CD14-positive monocyte (primary cell): ENCODE measurements at regions not wholly inside any gene's neighbourhood (a gene's known extent, or its start where the extent isn't known, plus 50 kb on each side); places are given as distances from the start of the nearest gene placed in this dataset.

Experiments used
- DNase-seq, 3 donors: peaks; one replicate each; pipeline ENCODE4 v3.0.0-alpha.2; 2011 to 2022
- H2AFZ ChIP-seq: 2 replicates; pipeline ENCODE4 v1.6.0; 2012; ENCODE audit warnings: mild to moderate bottlenecking, low read depth, low read length, inconsistent platforms; ENCODE audit not compliant: insufficient read depth, poor library complexity, severe bottlenecking
- H3K27ac ChIP-seq, 2 donors: 1 replicate in 1 of 2; 2 replicates in 1 of 2; pipeline ENCODE4 v1.5.1; 2012 to 2013; ENCODE audit warnings: low read length in 2 of 2, control low read depth in 1 of 2, inconsistent platforms in 1 of 2, low read depth in 1 of 2, mild to moderate bottlenecking in 1 of 2
- H3K27me3 ChIP-seq, 2 donors: one replicate each; pipeline versions ENCODE4 v1.6.0 to v1.6.1; 2011 to 2013; ENCODE audit warnings: low read length in 2 of 2; ENCODE audit not compliant: control insufficient read depth in 2 of 2, insufficient read depth in 2 of 2
- H3K36me3 ChIP-seq, 2 donors: replicated peaks in 1 of 2; 1 replicate in 1 of 2; 2 replicates in 1 of 2; pipeline versions ENCODE4 v1.5.1 to v1.6.1; 2012 to 2013; ENCODE audit warnings: low read length in 2 of 2, control low read depth in 1 of 2, inconsistent platforms in 1 of 2, mild to moderate bottlenecking in 1 of 2; ENCODE audit not compliant: insufficient read depth in 2 of 2, control insufficient read depth in 1 of 2
- H3K4me1 ChIP-seq, 2 donors: 1 replicate in 1 of 2; 2 replicates in 1 of 2; pipeline versions ENCODE4 v1.5.1 to v1.6.1; 2012 to 2013; ENCODE audit warnings: low read length in 2 of 2, control low read depth in 1 of 2, inconsistent platforms in 1 of 2, mild to moderate bottlenecking in 1 of 2, moderate library complexity in 1 of 2; ENCODE audit not compliant: insufficient read depth in 2 of 2, control insufficient read depth in 1 of 2
- H3K4me2 ChIP-seq: replicated peaks from 2 replicates; pipeline ENCODE3; 2012; ENCODE audit warnings: low read length, moderate library complexity, mild to moderate bottlenecking; ENCODE audit not compliant: poor library complexity, severe bottlenecking; ENCODE audit errors: extremely low read depth
- H3K4me3 ChIP-seq, 3 experiments: fragments of 200-600 bp in 1 of 3; sonication (generic) in 1 of 3; replicated peaks in 1 of 3; 1 replicate in 2 of 3; 2 replicates in 1 of 3; pipeline ENCODE4 v1.5.1; 2011 to 2013; ENCODE audit warnings: low read length in 3 of 3, mild to moderate bottlenecking in 3 of 3, control low read depth in 2 of 3, low read depth in 2 of 3, inconsistent platforms in 1 of 3, moderate library complexity in 1 of 3
- H3K79me2 ChIP-seq: 2 replicates; pipeline ENCODE4 v1.6.0; 2012; ENCODE audit warnings: mild to moderate bottlenecking, control low read depth, inconsistent platforms, low read length, moderate library complexity; ENCODE audit not compliant: insufficient read depth
- H3K9ac ChIP-seq: 2 replicates; pipeline ENCODE4 v1.6.0; 2017; ENCODE audit warnings: low read length, mild to moderate bottlenecking; ENCODE audit not compliant: insufficient read depth, poor library complexity, severe bottlenecking
- H3K9me3 ChIP-seq, 2 donors: replicated peaks in 1 of 2; 1 replicate in 1 of 2; 2 replicates in 1 of 2; pipeline versions ENCODE4 v1.5.1 to v1.6.1; 2012 to 2013; ENCODE audit warnings: low read length in 2 of 2, control low read depth in 1 of 2; ENCODE audit not compliant: control insufficient read depth in 1 of 2, insufficient read depth in 1 of 2
- H4K20me1 ChIP-seq: 2 replicates; pipeline ENCODE4 v1.6.0; 2012; ENCODE audit warnings: mild to moderate bottlenecking, low read length, control low read depth, moderate library complexity; ENCODE audit not compliant: insufficient read depth
- H3K27ac Mint-ChIP-seq, 7 donors: one replicate each; pipeline ENCODE4 v1.8.0; 2020; ENCODE audit warnings: mild to moderate bottlenecking in 7 of 7, mixed read lengths in 7 of 7, moderate library complexity in 6 of 7, inconsistent platforms in 2 of 7
- H3K27me3 Mint-ChIP-seq, 3 donors: one replicate each; pipeline ENCODE4 v1.8.0; 2021 to 2022; ENCODE audit warnings: low read depth in 3 of 3, mild to moderate bottlenecking in 3 of 3, mixed read lengths in 3 of 3, moderate library complexity in 3 of 3, inconsistent platforms in 1 of 3
- H3K36me3 Mint-ChIP-seq, 2 donors: one replicate each; pipeline ENCODE4 v1.8.0; 2020; ENCODE audit warnings: mixed read lengths in 2 of 2, inconsistent platforms in 1 of 2, mild to moderate bottlenecking in 1 of 2
- H3K4me1 Mint-ChIP-seq: one replicate; pipeline ENCODE4 v1.8.0; 2020; ENCODE audit warnings: mild to moderate bottlenecking, mixed read lengths
- H3K4me3 Mint-ChIP-seq, 2 donors: one replicate each; pipeline ENCODE4 v1.8.0; 2020; ENCODE audit warnings: mild to moderate bottlenecking in 2 of 2, mixed read lengths in 2 of 2, moderate library complexity in 1 of 2
- H3K9me3 Mint-ChIP-seq, 7 donors: one replicate each; pipeline ENCODE4 v1.8.0; 2020 to 2022; ENCODE audit warnings: mixed read lengths in 7 of 7, mild to moderate bottlenecking in 6 of 7, moderate library complexity in 6 of 7, inconsistent platforms in 2 of 7
- WGBS: methylation state at CpG from one replicate; pipeline ENCODE4 v1.1.5; 2013; ENCODE audit warnings: missing lambda C conversion rate; ENCODE audit not compliant: insufficient coverage; 5-methylcytosine and 5-hydroxymethylcytosine counted together
- intact Hi-C, 2 donors: fragments of 100-400 bp; cut with micrococcal nuclease; formaldehyde crosslinking; loops; one replicate each; pipeline versions ENCODE4 v1.15.0 to v1.15.1; 2023
- TF ChIP-seq, protein P1 (sequence below): fragments of 200-600 bp; IDR thresholded peaks from one replicate; pipeline ENCODE4 v1.8.0; 2022; ENCODE audit warnings: antibody characterized with exemption, mild to moderate bottlenecking

GRCh38 chr2:103167599-103167998, 405.8 kb downstream of the TMEM182 start:
- Histone ChIP-seq H4K20me1 (no peaks in the 10 kb centered on the region), H3K36me3 (no peaks in the 10 kb centered on the region), H3K4me2 (no peak overlapping the region), H3K4me3 (no peak overlapping the region), H2AFZ (no peak overlapping the region), H3K9me3 (no peaks in the 10 kb centered on the region), H3K79me2 (no peaks in the 10 kb centered on the region), H3K27me3 (no peaks in the 10 kb centered on the region), H3K27ac (no peak overlapping the region), H3K4me1 (no peaks in the 10 kb centered on the region), H3K9ac (no peak overlapping the region)
- no peaks in the 10 kb centered on the region for H3K27me3 Mint-ChIP-seq
- DNase-seq: no peak
- no peaks in the 10 kb centered on the region for H3K36me3 Mint-ChIP-seq
- TF ChIP-seq, protein P1, sequence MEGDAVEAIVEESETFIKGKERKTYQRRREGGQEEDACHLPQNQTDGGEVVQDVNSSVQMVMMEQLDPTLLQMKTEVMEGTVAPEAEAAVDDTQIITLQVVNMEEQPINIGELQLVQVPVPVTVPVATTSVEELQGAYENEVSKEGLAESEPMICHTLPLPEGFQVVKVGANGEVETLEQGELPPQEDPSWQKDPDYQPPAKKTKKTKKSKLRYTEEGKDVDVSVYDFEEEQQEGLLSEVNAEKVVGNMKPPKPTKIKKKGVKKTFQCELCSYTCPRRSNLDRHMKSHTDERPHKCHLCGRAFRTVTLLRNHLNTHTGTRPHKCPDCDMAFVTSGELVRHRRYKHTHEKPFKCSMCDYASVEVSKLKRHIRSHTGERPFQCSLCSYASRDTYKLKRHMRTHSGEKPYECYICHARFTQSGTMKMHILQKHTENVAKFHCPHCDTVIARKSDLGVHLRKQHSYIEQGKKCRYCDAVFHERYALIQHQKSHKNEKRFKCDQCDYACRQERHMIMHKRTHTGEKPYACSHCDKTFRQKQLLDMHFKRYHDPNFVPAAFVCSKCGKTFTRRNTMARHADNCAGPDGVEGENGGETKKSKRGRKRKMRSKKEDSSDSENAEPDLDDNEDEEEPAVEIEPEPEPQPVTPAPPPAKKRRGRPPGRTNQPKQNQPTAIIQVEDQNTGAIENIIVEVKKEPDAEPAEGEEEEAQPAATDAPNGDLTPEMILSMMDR: no peak
- WGBS: 98% methylated on average over 5 of the region's 9 CpGs
- intact Hi-C loops: loop anchor here in 1 of 2 donors (10.0 kb wide), 1 partner anchor 1707 kb away; no protein-coding TSS in a partner anchor
- H3K4me1 Mint-ChIP-seq: no peaks in the 10 kb centered on the region
- H3K4me3 Mint-ChIP-seq: no peak overlapping the region
- peak overlapping the region in 1 of 7 donors; percentile 38 for H3K27ac Mint-ChIP-seq
- H3K9me3 Mint-ChIP-seq: peaks cover 0 to 2% (median 0%) of the 10 kb centered on the region in 7 donors

DNA sequence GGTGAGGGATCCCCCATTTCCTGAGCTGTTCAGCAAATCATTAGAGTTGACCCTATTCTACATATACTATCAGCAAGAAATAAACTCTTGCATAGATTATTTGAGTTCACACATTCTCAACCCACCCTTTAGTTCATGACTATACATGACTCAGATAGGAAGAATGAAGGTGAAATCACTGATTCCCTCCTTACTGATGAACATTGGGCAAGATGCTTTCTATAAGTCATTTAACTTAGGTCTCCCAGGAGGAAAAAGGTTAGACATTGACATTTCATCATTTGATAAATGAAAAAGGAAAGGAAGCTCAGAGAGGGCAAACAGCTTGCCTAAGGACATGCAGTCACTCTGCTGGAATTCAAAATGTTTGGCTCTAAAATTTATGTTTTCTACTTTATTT, 408.0 kb downstream of the TMEM182 start:
- Histone ChIP-seq H3K27me3 (no peaks in the 10 kb centered on the region), H4K20me1 (no peaks in the 10 kb centered on the region), H3K9ac (no peak overlapping the region), H3K27ac (no peak overlapping the region), H3K4me3 (no peak overlapping the region), H3K79me2 (no peaks in the 10 kb centered on the region), H3K4me1 (no peaks in the 10 kb centered on the region), H3K9me3 (no peaks in the 10 kb centered on the region), H3K4me2 (no peak overlapping the region), H2AFZ (no peak overlapping the region), H3K36me3 (no peaks in the 10 kb centered on the region)
- no peak for DNase-seq
- Mint-ChIP-seq H3K4me1 (no peaks in the 10 kb centered on the region), H3K9me3 (peaks cover 0 to 6% (median 3%) of the 10 kb centered on the region in 7 donors), H3K27ac (no peak overlapping the region), H3K27me3 (no peaks in the 10 kb centered on the region), H3K4me3 (no peak overlapping the region), H3K36me3 (no peaks in the 10 kb centered on the region)
- intact Hi-C loops: loop anchor here in 1 of 2 donors (10.0 kb wide), 1 partner anchor 1705 kb away; no protein-coding TSS in a partner anchor
- TF ChIP-seq, protein P1: no peak
